ENCODE measurements at regions not wholly inside any gene's neighbourhood (a gene's known extent, or its start where the extent isn't known, plus 50 kb on each side); places are given as distances from the start of the nearest gene placed in this dataset.
A peak's percentile ranks its signal among the peaks of the same experiment; 100 is the strongest.

DNA sequence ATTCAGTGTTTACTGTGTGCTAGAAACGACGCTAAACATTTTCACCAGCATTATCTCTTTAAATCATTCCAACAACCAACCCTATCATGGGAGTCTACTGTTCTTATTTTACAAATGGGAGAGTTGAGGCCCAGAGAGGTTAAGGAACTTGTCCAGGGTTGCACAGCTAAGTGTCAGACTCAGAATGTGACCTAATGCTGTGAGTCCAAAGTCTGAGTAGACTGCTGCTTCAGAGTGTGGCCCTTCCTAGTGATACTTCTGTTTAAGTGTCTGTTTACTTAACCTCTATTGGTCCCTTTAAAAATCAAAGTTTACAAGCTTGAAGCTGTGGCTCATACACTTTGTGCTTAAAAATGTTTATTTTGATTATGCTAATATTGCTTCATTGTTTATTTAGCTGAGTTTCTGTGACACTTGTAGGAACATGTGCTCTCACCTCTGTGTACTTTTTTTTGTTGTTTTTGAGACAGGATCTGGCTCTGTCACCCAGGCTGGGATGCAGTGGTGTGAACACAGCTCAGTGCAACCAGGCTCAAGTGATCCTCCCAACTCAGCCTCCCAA lies 84.4 kb upstream of the SYPL1 start:
- no peak for DNase-seq (ENCODE audit: low read depth in 2 of 2)

DNA sequence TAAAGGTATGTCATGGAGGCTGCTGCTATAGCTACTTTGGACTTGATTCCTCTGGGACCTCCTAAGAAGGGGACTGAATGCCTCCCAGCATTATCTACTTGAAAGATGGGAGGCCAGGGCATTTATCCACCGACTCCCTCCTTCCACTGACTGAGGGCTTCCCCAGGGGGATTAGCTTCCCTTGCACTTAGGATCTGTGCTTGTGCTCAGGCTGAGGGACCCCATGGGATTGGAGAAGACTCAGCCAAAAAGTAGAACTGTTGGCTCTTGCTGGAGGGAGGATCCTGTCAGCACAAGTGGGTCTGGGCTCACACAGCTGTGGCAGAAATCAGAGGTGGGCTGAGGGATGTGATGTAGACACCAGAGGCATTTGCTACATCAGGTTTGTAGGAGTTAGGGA lies 81.5 kb upstream of the SYPL1 start:
- no peak for DNase-seq (ENCODE audit: low read depth in 2 of 2)

DNA sequence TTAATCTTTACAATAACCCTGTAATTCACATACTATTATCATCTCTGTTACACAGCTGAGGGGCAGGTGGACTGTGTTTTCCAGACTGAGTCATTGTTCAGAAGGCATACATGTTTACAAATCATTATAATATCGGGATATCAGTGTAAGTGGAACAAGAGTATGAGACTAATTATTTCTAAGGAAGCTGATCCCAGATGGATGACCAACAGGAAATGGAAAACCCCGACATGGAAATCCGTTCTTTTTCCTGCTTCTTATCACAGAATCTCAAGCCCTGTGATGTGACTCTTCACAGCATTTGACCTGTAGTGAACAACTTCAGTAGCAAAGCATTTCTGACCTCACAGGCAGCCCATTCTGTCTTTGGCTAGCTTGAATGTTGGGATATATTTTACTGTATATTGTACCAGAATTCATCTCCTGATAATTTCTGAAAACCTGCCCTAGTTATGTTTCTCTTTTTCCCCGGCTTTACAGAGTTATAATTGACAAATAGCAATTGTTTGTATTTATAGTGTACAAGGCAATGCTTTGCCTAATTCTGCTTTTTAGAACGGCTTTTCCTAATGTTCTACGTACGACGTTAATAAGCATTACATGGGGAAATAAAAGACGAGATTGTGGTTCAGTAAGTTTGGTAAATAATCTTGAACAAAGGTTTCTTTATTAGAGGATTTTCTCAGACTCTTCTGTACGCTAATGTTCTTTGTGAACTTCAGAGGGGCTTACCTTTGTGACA lies 78.6 kb upstream of the SYPL1 start:
- no peak for DNase-seq (ENCODE audit: low read depth in 2 of 2)

GRCh38 chr7:106187613-106188350 lies 75.7 kb upstream of the SYPL1 start:
- no peak for DNase-seq (ENCODE audit: low read depth in 2 of 2)

DNA sequence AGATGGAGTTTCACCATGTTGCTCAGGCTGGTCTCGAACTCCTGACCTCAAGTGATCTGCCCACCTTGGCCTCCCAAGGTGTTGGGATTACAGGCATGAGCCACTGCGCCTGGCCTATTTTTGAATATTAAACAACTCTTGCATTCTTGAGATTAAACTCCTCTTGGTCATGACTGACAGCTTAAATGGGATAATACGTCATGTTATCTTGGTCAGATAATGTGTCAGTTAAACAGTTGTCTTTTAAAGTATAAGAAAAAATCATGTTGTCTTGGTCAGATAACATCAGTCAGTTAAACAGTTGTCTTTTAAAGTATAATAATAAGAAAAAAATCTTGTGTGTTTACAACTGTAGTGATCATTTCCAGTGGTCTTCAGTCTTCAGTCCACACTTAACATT lies 73.6 kb upstream of the SYPL1 start:
- DNase-seq (ENCODE audit: low read depth in 2 of 2) = no peak

DNA sequence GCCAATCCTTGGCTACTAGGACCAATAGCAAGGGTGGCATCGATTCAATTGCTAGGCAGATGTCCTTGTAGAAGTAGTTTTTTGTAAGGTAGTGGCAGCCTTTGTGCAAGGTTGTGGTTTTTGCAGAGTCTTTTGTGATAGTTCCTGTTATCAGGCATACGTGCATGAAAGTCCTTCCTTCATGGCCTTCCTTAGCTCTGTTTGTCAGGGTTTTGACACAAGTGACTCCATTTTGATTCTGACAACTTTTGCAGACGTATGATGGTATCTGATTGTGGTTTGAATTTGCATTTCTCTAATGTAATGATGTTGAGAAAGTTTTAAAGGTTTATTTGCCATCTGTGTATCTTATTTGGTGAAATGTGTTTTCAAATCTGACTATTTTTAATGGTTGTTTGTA lies 71.8 kb upstream of the SYPL1 start:
- DNase-seq (ENCODE audit: low read depth in 2 of 2) = no peak

DNA sequence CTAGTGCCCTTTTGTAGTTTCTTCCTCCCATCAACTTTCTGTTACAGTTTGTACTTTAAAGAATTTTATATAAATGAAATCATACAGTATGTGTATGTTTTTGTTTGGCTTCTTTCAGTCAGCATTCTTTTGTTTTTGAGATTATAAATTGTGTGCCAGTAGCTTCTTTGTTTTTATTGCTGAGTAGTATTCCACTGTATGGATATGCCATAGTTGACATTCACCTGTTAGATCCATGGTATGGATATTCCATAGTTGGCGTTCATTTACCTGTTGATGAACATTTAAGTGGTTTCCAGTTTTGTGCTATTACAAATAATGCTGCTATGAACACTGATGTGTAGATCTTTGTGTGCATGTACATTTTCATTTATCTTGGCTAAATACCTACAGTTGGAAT lies 70.8 kb upstream of the SYPL1 start:
- DNase-seq (ENCODE audit: low read depth in 2 of 2) = no peak

- no peak for DNase-seq (ENCODE audit: low read depth in 2 of 2)
Observed at GRCh38 chr7:106181658-106182265, 69.7 kb upstream of the SYPL1 start.

- DNase-seq (ENCODE audit: low read depth in 2 of 2) = no peak
Observed at GRCh38 chr7:106180721-106181120, 68.6 kb upstream of the SYPL1 start.

DNA sequence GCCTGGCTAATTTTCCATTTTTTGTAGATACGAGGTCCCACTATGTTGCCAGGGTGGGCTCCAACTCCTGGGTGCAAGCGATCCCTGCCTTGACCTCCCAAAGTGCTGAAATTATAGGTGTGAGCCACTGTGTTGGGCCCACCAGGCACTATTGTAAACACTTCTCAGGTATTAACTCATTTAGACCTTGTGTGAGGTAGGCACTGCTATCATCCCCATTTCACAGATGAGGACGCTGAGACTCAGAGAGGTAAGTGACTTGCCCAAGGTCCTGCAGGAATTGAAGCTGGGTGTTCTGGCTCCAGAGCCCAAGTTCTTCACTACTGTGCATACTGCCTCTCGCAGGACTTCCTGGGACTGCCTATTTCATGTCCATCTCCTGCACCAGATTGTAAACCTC lies 67.1 kb upstream of the SYPL1 start:
- no peak for DNase-seq (ENCODE audit: low read depth in 2 of 2)

GRCh38 chr7:106178593-106179134 lies 66.6 kb upstream of the SYPL1 start:
- DNase-seq (ENCODE audit: low read depth in 2 of 2) = no peak

DNA sequence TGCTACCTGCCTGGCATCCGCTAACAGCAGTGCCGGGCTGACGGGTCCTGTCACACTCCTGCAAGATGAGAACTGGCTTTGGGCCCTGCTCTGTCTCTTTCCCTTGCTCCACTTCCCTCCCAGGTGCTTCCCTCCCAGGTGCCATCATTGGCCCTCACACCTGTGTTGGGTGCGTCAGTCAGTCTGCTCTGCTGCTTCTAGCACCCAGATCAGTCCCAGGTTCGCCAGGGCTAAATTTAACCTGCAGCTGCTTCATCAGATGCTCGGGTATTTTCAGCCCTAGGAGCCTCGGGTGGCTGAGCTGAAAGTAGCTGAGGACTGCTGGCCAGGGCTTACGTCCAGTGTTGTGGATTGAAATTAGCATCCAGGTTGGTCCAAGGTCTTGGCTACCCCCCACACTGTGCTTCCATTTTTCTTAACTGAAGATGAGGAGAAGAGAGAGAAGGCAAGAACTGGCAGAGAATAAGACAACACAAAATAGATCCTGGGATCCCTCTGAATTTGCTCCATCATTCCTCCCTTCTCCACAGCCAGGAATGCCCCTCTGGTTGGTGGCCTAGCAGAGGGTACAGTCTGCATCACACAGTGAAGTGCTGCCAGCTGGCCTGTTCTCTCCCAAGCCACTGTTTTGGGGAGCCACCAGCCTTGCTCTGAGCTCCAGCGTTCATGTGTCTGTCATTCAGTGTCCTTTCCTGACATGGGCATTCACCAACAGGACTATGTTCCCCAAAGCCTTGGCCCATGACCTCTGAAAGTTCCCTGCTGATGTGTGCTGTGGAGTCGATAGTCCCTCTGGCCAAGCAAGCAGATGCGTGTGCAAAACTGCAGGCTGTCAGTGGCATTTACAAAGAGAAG lies 65.9 kb upstream of the SYPL1 start:
- DNase-seq (ENCODE audit: low read depth in 2 of 2) = no peak

GRCh38 chr7:106177300-106177690 lies 65.2 kb upstream of the SYPL1 start:
- DNase-seq (ENCODE audit: low read depth in 2 of 2) = no peak

DNA sequence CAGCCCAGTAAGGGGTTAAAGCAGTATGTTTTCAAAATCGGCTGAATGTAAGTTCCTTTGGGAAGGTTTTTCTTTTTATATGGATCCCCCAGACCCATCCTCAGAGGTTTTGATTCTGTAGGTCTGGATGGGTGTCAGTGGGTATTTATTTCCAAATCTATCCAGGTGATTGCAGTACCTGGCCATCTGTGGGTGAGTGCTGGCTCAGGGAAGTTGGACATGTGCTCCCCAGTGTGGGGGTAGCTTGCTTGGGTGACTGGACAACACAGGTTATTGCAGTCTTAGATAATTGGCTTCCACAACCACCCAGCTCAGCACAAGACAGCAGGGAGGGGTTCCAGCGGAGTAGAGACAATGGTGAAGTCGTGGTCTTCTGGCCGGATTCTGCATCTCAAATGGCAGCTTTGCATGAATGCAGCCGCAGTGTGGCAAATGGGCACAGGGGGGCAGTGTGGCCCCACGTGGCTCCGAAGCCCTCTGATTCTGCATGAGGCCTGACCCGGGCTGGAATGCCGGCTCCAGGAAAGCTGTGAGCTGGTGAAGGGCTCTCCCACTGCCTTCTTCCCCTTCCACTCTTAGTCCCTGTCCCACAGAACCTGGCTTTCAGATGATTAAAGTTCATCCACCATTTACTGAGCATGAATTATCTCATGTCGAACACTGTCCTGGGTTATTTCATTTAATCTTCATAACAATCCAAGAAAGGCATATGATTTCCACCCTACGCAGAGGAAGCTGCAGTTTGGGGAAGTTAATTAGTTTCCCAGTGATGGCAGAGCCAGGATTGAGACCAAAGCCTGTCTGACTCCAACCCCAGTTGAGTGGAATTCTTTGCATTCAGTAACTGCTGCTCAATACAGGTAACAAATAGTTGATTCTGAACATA lies 64.5 kb upstream of the SYPL1 start:
- peak; percentile 49 to 62 for DNase-seq (ENCODE audit: low read depth in 2 of 2)

DNA sequence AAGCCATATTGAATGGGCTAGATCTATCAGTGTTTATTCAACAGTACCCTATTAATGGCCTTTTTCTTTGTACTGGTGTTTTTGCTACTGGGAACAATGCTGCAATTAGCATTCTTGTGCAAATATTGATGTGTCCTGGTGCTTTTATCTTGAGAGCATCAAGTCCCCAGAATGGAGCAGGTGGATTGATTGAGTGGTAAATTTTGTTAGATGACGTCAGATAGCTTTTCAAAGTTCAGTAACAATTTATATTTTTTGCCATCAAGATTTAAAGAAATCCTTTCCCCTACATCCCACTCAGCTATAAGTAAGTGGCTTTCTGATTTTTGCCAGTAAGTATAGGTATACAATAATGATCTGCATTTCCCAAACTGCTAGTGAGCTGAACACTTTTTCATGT lies 63.4 kb upstream of the SYPL1 start:
- DNase-seq (ENCODE audit: low read depth in 2 of 2) = no peak

GRCh38 chr7:106170651-106171050 lies 58.5 kb upstream of the SYPL1 start:
- no peak for DNase-seq (ENCODE audit: low read depth in 2 of 2)

DNA sequence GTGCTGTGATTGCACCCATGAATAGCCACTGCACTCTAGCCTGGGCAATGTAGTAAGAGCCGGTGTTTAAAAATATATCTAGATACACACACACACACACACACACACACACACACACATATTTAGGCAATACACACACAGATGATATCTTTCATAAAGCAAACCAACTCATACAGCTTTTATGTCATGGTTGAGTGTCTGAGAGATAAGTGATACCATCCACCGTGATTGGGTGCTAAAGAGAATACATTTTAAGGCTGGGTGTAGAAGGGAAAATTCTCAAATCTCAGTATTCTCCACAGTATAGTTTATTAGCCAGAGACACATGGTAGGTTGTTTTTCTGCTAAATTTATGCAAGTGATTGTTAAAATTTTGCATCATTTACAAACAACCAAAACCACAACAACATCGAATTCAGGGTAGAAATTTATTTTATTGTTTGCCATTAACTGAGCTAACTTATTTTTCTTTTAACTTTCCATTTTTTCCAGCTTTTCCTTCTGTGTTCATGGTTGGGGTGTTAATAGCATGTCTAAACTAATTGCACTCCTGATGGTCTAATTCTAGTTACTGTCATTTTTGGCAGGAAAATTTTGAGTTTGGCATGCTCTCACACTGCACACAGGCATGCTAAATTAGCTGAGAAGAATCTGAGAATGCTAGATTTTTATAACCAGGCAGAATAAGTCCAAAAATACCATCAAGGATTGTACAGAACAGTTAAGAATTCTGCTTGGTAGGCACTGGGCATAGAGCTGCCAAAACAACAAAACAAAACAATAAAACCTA lies 57.9 kb upstream of the SYPL1 start:
- no peak for DNase-seq (ENCODE audit: low read depth in 2 of 2)

GRCh38 chr7:106167439-106168136 lies 55.5 kb upstream of the SYPL1 start:
- DNase-seq (ENCODE audit: low read depth in 2 of 2) = no peak

All from activated CD4-positive, alpha-beta T cell treated with anti-CD3 and anti-CD28 coated beads for 24 hours (primary cell).